ENCODE measurements at regions not wholly inside any gene's neighbourhood (a gene's known extent, or its start where the extent isn't known, plus 50 kb on each side); places are given as distances from the start of the nearest gene placed in this dataset.

GRCh38 chr15:31263751-31264558 lies 62.7 kb upstream of the KLF13 start:
- TF ChIP-seq, protein P1, sequence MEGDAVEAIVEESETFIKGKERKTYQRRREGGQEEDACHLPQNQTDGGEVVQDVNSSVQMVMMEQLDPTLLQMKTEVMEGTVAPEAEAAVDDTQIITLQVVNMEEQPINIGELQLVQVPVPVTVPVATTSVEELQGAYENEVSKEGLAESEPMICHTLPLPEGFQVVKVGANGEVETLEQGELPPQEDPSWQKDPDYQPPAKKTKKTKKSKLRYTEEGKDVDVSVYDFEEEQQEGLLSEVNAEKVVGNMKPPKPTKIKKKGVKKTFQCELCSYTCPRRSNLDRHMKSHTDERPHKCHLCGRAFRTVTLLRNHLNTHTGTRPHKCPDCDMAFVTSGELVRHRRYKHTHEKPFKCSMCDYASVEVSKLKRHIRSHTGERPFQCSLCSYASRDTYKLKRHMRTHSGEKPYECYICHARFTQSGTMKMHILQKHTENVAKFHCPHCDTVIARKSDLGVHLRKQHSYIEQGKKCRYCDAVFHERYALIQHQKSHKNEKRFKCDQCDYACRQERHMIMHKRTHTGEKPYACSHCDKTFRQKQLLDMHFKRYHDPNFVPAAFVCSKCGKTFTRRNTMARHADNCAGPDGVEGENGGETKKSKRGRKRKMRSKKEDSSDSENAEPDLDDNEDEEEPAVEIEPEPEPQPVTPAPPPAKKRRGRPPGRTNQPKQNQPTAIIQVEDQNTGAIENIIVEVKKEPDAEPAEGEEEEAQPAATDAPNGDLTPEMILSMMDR (IDR thresholded peaks at IDR 0.05; ENCODE audit: extremely low read depth, insufficient read depth, missing control alignments), result peak; percentile 14
- in situ Hi-C loops (cut with MboI; ENCODE audit: low pct_unique_long_range_greater_than_20kb, low sequenced_read_pairs, unreplicated experiment), result no loop called here
- no peak for DNase-seq (ENCODE audit: low spot score)

GRCh38 chr15:31264559-31265089 lies 62.0 kb upstream of the KLF13 start:
- TF ChIP-seq, protein P1 (IDR thresholded peaks at IDR 0.05; ENCODE audit: extremely low read depth, insufficient read depth, missing control alignments), result no peak
- DNase-seq (ENCODE audit: low spot score), result no peak
- in situ Hi-C loops (cut with MboI; ENCODE audit: low pct_unique_long_range_greater_than_20kb, low sequenced_read_pairs, unreplicated experiment), result no loop called here

DNA sequence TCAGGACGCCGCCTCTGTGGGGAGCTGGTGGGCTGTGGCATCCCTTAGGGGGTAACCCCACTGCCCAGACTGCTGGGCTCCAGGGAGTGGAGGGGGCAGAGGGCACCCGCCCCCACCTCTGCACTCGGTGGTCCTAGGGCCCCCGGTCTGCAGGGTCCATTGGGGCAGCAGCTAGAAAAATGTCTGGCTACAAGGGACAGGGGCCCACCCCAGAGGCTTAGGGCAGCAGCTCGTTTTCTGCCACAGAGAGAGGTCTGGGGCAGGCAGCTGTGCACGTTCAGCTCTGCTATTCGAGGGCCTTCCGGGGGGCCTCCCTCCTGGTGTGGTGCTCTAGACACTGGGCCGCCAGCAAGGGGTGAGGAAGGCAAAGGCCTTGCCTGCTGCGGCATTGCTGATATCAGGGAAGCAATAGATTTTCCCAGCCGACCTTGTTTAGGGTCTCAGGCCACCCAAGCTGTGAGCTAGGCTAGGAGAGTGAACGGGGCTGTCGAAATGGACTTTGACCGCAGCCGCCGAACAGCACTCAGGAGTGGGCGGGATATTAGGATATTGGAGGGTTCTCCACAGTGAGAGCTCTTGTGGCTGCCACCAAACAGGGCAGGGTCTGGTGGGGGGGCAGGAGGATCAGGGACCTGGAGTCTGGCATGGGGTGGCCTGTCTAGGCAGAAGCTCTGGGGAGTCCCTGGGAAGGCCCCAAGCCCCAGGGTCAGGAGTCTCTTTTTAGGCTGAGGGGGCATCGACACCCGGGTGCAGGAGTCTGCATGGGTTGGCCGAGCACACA lies 61.4 kb upstream of the KLF13 start:
- no peak for DNase-seq (ENCODE audit: low spot score)

DNA sequence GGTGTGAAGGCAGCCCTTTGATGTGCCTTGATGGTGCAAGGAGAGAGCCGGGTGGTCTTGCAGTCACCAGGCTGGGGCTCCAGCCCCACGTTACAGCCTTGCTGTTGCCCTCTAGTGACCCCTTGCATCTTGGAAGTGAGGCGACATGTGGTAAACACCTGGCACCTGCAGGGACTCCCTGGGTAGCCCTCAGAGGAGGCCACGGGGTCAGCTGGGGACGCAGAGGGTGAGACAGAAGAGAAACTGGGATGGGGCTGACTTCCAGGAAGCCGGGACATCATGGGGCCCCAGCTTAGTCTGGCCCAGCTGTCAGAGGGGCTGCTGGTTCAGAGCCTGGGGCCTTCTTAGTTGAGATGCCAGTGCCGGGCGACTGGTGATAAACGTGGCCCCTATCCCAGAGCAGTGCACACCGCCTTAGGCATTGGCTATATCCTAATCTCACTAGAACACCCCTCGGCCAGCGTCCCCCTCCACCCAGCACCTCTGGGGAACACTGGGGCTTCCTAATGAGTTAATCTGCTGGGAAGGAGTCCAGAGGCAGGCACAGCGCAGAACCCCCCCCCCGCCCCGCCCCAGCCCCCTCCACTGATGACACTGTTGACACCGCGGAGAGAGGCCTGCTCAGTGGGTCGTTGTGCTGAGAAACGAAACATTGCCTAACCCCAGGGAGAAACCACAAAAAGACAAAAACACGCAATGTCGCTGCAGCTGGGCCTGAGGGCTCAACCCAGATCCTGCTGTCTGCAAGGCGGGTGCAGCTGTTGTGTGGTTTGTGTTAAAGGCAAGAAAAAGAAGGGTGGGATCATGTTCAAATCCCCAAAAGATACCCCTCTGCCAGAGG lies 60.5 kb upstream of the KLF13 start:
- in situ Hi-C loops (cut with MboI; ENCODE audit: low pct_unique_long_range_greater_than_20kb, low sequenced_read_pairs, unreplicated experiment), result no loop called here
- TF ChIP-seq, protein P1 (IDR thresholded peaks at IDR 0.05; ENCODE audit: extremely low read depth, insufficient read depth, missing control alignments), result no peak
- DNase-seq (ENCODE audit: low spot score), result peak; percentile 84

More for the DNA sequence above, 61.4 kb upstream of the KLF13 start:
- in situ Hi-C loops (cut with MboI; ENCODE audit: low pct_unique_long_range_greater_than_20kb, low sequenced_read_pairs, unreplicated experiment), result no loop called here
- TF ChIP-seq, protein P1 (IDR thresholded peaks at IDR 0.05; ENCODE audit: extremely low read depth, insufficient read depth, missing control alignments), result no peak

DNA sequence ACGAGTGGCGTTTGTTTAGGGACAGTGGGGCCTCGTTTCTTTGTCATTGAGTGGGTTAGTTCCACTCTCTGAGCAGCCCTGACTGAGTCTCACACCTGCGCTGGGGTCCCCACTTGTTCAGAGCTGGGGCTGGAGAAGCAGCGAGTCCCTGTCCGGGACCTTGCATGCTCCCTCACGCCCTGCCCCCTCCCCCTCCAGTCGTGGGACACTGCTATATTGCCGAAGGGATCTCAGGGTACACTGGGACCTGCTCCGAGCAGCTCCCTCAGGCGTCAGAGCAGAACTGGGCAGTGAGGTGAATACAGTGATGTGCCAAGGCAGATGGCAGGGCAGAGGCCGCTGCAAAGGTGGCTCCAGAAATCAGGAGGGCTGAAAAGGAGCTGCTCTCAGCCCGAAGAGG lies 59.9 kb upstream of the KLF13 start:
- in situ Hi-C loops (cut with MboI; ENCODE audit: low pct_unique_long_range_greater_than_20kb, low sequenced_read_pairs, unreplicated experiment), result no loop called here
- no peak for DNase-seq (ENCODE audit: low spot score)
- TF ChIP-seq, protein P1 (IDR thresholded peaks at IDR 0.05; ENCODE audit: extremely low read depth, insufficient read depth, missing control alignments), result no peak
